ENCODE measurements at regions not wholly inside any gene's neighbourhood (a gene's known extent, or its start where the extent isn't known, plus 50 kb on each side); places are given as distances from the start of the nearest gene placed in this dataset.

GRCh38 chr14:87067061-87067460 lies 925.9 kb downstream of the GALC start:
- no peak overlapping the region for H3K4me3 ChIP-seq (replicated peaks in 1 of 3; ENCODE audit: insufficient read depth in 1 of 3, low read depth in 2 of 3, low read length in 3 of 3)
- DNase-seq (ENCODE audit: low spot score) = no peak
- H3K27me3 ChIP-seq (ENCODE audit: control insufficient read depth in 1 of 2, insufficient read depth in 2 of 2, low read length in 2 of 2) = no peaks in the 10 kb centered on the region
- FAIRE-seq = no peak
- no peak overlapping the region for H2AFZ ChIP-seq (ENCODE audit: low read length)
- H3K36me3 ChIP-seq (replicated peaks in 1 of 2; ENCODE audit: control insufficient read depth in 1 of 2, insufficient read depth in 2 of 2, low read length in 2 of 2) = no peaks in the 10 kb centered on the region
- no peak overlapping the region for H3K4me2 ChIP-seq (ENCODE audit: low read depth, low read length)
- ATAC-seq = no peak
- WGBS (ENCODE audit: low lambda C conversion rate) = 3% methylated on average over 4 of the region's 4 CpGs
- H3K4me1 ChIP-seq (ENCODE audit: insufficient read depth, low read length) = no peaks in the 10 kb centered on the region
- H3K79me2 ChIP-seq (ENCODE audit: insufficient read depth, low read length) = no peaks in the 10 kb centered on the region
- ChIA-PET POLR2A (no interaction called here), CTCF (ENCODE audit: low intra/inter-chr PET ratio, low total read pairs) (no interaction called here)
- intact Hi-C loops (cut with micrococcal nuclease; ENCODE audit: unreplicated experiment) = loop anchor here (1.0 kb wide), 1 partner anchor 106 kb away; no protein-coding TSS in a partner anchor
- no peaks in the 10 kb centered on the region for H3K9me3 ChIP-seq (ENCODE audit: low read length)
- H3K27ac ChIP-seq (ENCODE audit: extremely low read length, insufficient read depth, low read length) = no peak overlapping the region
- TF ChIP-seq, protein P1, sequence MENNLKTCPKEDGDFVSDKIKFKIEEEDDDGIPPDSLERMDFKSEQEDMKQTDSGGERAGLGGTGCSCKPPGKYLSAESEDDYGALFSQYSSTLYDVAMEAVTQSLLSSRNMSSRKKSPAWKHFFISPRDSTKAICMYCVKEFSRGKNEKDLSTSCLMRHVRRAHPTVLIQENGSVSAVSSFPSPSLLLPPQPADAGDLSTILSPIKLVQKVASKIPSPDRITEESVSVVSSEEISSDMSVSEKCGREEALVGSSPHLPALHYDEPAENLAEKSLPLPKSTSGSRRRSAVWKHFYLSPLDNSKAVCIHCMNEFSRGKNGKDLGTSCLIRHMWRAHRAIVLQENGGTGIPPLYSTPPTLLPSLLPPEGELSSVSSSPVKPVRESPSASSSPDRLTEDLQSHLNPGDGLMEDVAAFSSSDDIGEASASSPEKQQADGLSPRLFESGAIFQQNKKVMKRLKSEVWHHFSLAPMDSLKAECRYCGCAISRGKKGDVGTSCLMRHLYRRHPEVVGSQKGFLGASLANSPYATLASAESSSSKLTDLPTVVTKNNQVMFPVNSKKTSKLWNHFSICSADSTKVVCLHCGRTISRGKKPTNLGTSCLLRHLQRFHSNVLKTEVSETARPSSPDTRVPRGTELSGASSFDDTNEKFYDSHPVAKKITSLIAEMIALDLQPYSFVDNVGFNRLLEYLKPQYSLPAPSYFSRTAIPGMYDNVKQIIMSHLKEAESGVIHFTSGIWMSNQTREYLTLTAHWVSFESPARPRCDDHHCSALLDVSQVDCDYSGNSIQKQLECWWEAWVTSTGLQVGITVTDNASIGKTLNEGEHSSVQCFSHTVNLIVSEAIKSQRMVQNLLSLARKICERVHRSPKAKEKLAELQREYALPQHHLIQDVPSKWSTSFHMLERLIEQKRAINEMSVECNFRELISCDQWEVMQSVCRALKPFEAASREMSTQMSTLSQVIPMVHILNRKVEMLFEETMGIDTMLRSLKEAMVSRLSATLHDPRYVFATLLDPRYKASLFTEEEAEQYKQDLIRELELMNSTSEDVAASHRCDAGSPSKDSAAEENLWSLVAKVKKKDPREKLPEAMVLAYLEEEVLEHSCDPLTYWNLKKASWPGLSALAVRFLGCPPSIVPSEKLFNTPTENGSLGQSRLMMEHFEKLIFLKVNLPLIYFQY (CRISPR knock-in tag; IDR thresholded peaks at IDR 0.05; ENCODE audit: borderline replicate concordance) = no peak
- TF ChIP-seq ZNF205 (CRISPR knock-in tag; IDR thresholded peaks at IDR 0.05) (no peak), ZFAT (CRISPR knock-in tag; conservative IDR thresholded peaks at IDR 0.05) (no peak), GATA4 (IDR thresholded peaks at IDR 0.05; ENCODE audit: borderline replicate concordance, low read depth) (no peak), YEATS2 (CRISPR knock-in tag; IDR thresholded peaks at IDR 0.05; ENCODE audit: borderline replicate concordance) (no peak), MLXIP (CRISPR knock-in tag; IDR thresholded peaks at IDR 0.05; ENCODE audit: borderline replicate concordance) (no peak), NFYC (CRISPR knock-in tag; IDR thresholded peaks at IDR 0.05) (no peak), SMYD3 (CRISPR knock-in tag; IDR thresholded peaks at IDR 0.05) (no peak)
- TF ChIP-seq, protein P2, sequence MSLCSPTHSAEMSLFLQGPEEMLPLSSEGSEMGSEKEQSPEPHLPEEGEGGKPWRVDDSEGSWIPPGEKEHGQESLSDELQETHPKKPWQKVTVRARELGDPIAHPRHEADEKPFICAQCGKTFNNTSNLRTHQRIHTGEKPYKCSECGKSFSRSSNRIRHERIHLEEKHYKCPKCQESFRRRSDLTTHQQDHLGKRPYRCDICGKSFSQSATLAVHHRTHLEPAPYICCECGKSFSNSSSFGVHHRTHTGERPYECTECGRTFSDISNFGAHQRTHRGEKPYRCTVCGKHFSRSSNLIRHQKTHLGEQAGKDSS (CRISPR knock-in tag; IDR thresholded peaks at IDR 0.05; ENCODE audit: borderline replicate concordance, low read depth) = no peak
- no peak overlapping the region for H3K9ac ChIP-seq (ENCODE audit: insufficient read depth, low read depth, low read length)
- in situ Hi-C loops (cut with HindIII; ENCODE audit: extremely low pct_ligation_motif_present, low pct_unique_long_range_greater_than_20kb) = no loop called here
- no peaks in the 10 kb centered on the region for H4K20me1 ChIP-seq (ENCODE audit: insufficient read depth, low read length)
- BruUV-seq (replicated peaks) = no TSS peak
